SK-N-SH treated with all-trans-retinoic acid at 6 μM for 48 hours (cell line): ENCODE measurements at regions not wholly inside any gene's neighbourhood (a gene's known extent, or its start where the extent isn't known, plus 50 kb on each side); places are given as distances from the start of the nearest gene placed in this dataset.

Experiments
- ATAC-seq: fragments of 200-7000 bp; cut with Tn5 transposase; 3 replicates; pipeline ENCODE4 v1.9.1; 2020; ENCODE audit warnings: mild to moderate bottlenecking, moderate library complexity
- ARNTL ChIP-seq: fragments of 450-650 bp; formaldehyde crosslinking; IDR thresholded peaks from 2 replicates; pipeline ENCODE4 v1.5.0; 2020; ENCODE audit warnings: low read depth, mild to moderate bottlenecking, moderate library complexity, borderline replicate concordance
- BACH2 ChIP-seq: fragments of 250-450 bp; sonication (Bioruptor Pico); IDR thresholded peaks from 2 replicates; pipeline ENCODE4 v1.9.0; 2021; ENCODE audit warnings: mild to moderate bottlenecking, borderline replicate concordance
- CREB5 ChIP-seq: fragments of 250-450 bp; sonication (Bioruptor Pico); IDR thresholded peaks from 2 replicates; pipeline ENCODE4 v1.5.1; 2020; ENCODE audit warnings: low read depth, mild to moderate bottlenecking, moderate library complexity
- ESRRG ChIP-seq: fragments of 250-450 bp; sonication (Bioruptor Pico); IDR thresholded peaks from 2 replicates; pipeline ENCODE4 v1.6.1; 2021; ENCODE audit warnings: mild to moderate bottlenecking
- GLIS3 ChIP-seq: fragments of 250-450 bp; sonication (Bioruptor Pico); IDR thresholded peaks from 2 replicates; pipeline ENCODE4 v1.5.0; 2020; ENCODE audit warnings: mild to moderate bottlenecking, moderate library complexity
- ISL1 ChIP-seq: fragments of 250-450 bp; sonication (Bioruptor Pico); IDR thresholded peaks from 2 replicates; pipeline ENCODE4 v2.1.2; 2022; ENCODE audit warnings: mild to moderate bottlenecking, moderate library complexity
- OSR1 ChIP-seq: fragments of 250-450 bp; sonication (Bioruptor Pico); IDR thresholded peaks from 2 replicates; pipeline ENCODE4 v1.8.0; 2022; ENCODE audit warnings: moderate library complexity, mild to moderate bottlenecking, inconsistent platforms
- PATZ1 ChIP-seq: fragments of 250-450 bp; sonication (Bioruptor Pico); IDR thresholded peaks from 2 replicates; pipeline ENCODE4 v1.8.0; 2020; ENCODE audit warnings: mild to moderate bottlenecking, moderate library complexity, borderline replicate concordance
- POU6F1 ChIP-seq: fragments of 250-450 bp; sonication (Bioruptor Pico); IDR thresholded peaks from 2 replicates; pipeline ENCODE4 v1.8.0; 2021; ENCODE audit warnings: low read depth, mild to moderate bottlenecking, moderate library complexity, borderline replicate concordance
- RARB ChIP-seq: fragments of 250-450 bp; sonication (Bioruptor Pico); IDR thresholded peaks from 2 replicates; pipeline ENCODE4 v1.8.0; 2021; ENCODE audit warnings: mild to moderate bottlenecking, moderate library complexity
- SNAI2 ChIP-seq: fragments of 250-450 bp; sonication (Bioruptor Pico); IDR thresholded peaks from 2 replicates; pipeline ENCODE4 v1.5.0; 2020; ENCODE audit warnings: mild to moderate bottlenecking, moderate library complexity
- TCF4 ChIP-seq: fragments of 250-450 bp; sonication (Bioruptor Pico); IDR thresholded peaks from 2 replicates; pipeline ENCODE4 v1.8.0; 2021; ENCODE audit warnings: mild to moderate bottlenecking, moderate library complexity, borderline replicate concordance
- TOX ChIP-seq: fragments of 250-450 bp; sonication (Bioruptor Pico); IDR thresholded peaks from 2 replicates; pipeline ENCODE4 v1.8.0; 2021; ENCODE audit warnings: mild to moderate bottlenecking, moderate library complexity, borderline replicate concordance
- ZC3H10 ChIP-seq: fragments of 250-450 bp; sonication (Bioruptor Pico); IDR thresholded peaks from 2 replicates; pipeline ENCODE4 v1.5.1; 2021; ENCODE audit warnings: mild to moderate bottlenecking, moderate library complexity
- ZFP3 ChIP-seq: fragments of 250-450 bp; sonication (Bioruptor Pico); IDR thresholded peaks from 2 replicates; pipeline ENCODE4 v1.5.0; 2020; ENCODE audit warnings: mild to moderate bottlenecking, moderate library complexity
- ZFP30 ChIP-seq: fragments of 450-650 bp; formaldehyde crosslinking; IDR thresholded peaks from 2 replicates; pipeline ENCODE4 v1.5.0; 2022; ENCODE audit warnings: mild to moderate bottlenecking, moderate library complexity
- ZNF565 ChIP-seq: fragments of 450-650 bp; formaldehyde crosslinking; conservative IDR thresholded peaks from 2 replicates; pipeline ENCODE4 v1.5.0; 2020; ENCODE audit warnings: low read depth, mild to moderate bottlenecking, moderate library complexity
- ZNF70 ChIP-seq: fragments of 450-650 bp; formaldehyde crosslinking; IDR thresholded peaks from 2 replicates; pipeline ENCODE4 v1.5.0; 2020; ENCODE audit warnings: mild to moderate bottlenecking, moderate library complexity
- TF ChIP-seq, protein P1 (sequence below): fragments of 250-450 bp; sonication (Bioruptor Pico); IDR thresholded peaks from 2 replicates; pipeline ENCODE4 v1.5.1; 2021; ENCODE audit warnings: mild to moderate bottlenecking, moderate library complexity
- TF ChIP-seq, protein P2 (sequence below): fragments of 250-450 bp; sonication (Bioruptor Pico); IDR thresholded peaks from 2 replicates; pipeline ENCODE4 v1.5.0; 2020; ENCODE audit warnings: mild to moderate bottlenecking, moderate library complexity

- ATAC-seq: no peak
- TF ChIP-seq OSR1: no peak
- TF ChIP-seq ARNTL (CRISPR knock-in tag): no peak
Observed at GRCh38 chr2:71811726-71812125, 335.9 kb downstream of the CYP26B1 start.

DNA sequence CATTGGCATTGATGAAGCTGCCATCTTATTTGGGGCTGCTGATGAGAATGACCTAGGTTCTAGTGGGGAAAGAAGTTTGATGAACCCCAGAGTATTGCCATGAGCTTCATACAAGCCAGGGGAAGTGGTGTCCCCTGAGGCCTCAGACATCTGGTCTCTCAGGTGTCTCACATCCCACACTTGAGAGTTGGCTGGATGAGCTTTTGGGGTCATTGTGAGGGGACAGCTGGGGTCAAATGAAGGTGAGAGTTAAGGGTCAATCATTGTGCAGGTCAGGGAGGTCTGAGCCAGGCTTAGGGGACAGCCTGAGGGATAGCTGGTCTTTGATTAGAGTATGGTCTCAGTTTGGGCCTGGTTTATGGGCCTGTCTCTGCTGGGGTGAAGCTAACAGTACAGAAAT lies 336.5 kb downstream of the CYP26B1 start:
- ATAC-seq: no peak
- TF ChIP-seq TOX (CRISPR knock-in tag) (no peak), BACH2 (CRISPR knock-in tag) (no peak), ZFP3 (CRISPR knock-in tag) (no peak), ARNTL (CRISPR knock-in tag) (no peak), SNAI2 (no peak), GLIS3 (CRISPR knock-in tag) (no peak), CREB5 (CRISPR knock-in tag) (no peak), ZNF565 (CRISPR knock-in tag) (no peak)

DNA sequence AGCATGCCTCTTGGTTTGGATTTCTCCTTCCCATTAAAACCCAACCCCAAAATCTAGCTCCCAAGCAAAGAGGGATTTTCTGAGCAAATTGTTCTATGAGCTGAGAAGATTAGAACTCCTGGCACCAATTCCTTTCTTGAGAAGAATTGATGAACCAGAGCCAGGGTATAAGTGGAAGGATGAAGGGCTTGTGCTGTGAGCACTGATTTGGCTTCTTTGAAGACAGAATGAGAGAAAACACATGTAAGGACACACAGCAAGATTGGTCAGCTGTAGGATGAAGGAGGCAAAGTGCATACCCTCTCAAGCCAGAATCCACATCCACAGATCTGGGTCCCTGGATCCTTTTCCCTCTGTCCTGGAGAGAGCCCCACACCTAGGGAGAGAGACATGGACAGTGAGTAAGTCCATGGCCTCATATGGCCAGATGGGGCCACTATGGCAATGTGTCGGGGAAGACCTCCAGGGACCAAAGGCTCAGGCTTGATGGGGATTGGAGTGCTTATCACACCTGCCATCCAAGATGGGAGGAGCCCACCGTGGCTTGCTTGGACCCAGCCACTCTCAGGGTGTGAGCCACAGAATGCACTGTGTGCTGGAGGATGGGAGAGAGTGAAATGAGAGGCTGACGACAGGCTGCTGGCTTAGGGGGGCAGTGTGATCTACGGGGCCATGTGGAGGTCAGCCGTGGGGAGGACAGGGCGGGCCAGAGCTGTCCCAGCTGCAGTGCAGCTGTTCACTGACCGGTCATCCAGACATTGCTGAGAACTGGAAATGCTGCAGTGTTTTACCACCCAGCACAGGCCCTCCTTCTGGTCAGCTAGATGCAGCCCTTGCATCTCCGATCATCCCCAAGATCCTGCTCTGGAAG lies 339.8 kb downstream of the CYP26B1 start:
- no peak for TF ChIP-seq GLIS3 (CRISPR knock-in tag)
- no peak for TF ChIP-seq TCF4 (CRISPR knock-in tag)
- TF ChIP-seq TOX (CRISPR knock-in tag): no peak
- TF ChIP-seq, protein P1, sequence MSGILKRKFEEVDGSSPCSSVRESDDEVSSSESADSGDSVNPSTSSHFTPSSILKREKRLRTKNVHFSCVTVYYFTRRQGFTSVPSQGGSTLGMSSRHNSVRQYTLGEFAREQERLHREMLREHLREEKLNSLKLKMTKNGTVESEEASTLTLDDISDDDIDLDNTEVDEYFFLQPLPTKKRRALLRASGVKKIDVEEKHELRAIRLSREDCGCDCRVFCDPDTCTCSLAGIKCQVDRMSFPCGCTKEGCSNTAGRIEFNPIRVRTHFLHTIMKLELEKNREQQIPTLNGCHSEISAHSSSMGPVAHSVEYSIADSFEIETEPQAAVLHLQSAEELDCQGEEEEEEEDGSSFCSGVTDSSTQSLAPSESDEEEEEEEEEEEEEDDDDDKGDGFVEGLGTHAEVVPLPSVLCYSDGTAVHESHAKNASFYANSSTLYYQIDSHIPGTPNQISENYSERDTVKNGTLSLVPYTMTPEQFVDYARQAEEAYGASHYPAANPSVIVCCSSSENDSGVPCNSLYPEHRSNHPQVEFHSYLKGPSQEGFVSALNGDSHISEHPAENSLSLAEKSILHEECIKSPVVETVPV (CRISPR knock-in tag): no peak
- TF ChIP-seq, protein P2, sequence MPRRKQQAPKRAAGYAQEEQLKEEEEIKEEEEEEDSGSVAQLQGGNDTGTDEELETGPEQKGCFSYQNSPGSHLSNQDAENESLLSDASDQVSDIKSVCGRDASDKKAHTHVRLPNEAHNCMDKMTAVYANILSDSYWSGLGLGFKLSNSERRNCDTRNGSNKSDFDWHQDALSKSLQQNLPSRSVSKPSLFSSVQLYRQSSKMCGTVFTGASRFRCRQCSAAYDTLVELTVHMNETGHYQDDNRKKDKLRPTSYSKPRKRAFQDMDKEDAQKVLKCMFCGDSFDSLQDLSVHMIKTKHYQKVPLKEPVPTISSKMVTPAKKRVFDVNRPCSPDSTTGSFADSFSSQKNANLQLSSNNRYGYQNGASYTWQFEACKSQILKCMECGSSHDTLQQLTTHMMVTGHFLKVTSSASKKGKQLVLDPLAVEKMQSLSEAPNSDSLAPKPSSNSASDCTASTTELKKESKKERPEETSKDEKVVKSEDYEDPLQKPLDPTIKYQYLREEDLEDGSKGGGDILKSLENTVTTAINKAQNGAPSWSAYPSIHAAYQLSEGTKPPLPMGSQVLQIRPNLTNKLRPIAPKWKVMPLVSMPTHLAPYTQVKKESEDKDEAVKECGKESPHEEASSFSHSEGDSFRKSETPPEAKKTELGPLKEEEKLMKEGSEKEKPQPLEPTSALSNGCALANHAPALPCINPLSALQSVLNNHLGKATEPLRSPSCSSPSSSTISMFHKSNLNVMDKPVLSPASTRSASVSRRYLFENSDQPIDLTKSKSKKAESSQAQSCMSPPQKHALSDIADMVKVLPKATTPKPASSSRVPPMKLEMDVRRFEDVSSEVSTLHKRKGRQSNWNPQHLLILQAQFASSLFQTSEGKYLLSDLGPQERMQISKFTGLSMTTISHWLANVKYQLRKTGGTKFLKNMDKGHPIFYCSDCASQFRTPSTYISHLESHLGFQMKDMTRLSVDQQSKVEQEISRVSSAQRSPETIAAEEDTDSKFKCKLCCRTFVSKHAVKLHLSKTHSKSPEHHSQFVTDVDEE (CRISPR knock-in tag): no peak
- no peak for TF ChIP-seq ZNF70 (CRISPR knock-in tag)
- TF ChIP-seq ZNF565 (CRISPR knock-in tag): no peak
- no peak for TF ChIP-seq ESRRG (CRISPR knock-in tag)
- TF ChIP-seq ZFP30 (CRISPR knock-in tag): no peak
- no peak for TF ChIP-seq ARNTL (CRISPR knock-in tag)
- ATAC-seq: no peak

- no peak for ATAC-seq
- no peak for TF ChIP-seq PATZ1
- TF ChIP-seq SNAI2: no peak
- no peak for TF ChIP-seq ZC3H10
- TF ChIP-seq, protein P2 (CRISPR knock-in tag): no peak
- TF ChIP-seq ARNTL (CRISPR knock-in tag): no peak
- TF ChIP-seq BACH2 (CRISPR knock-in tag): no peak
- TF ChIP-seq, protein P1 (CRISPR knock-in tag): no peak
- no peak for TF ChIP-seq RARB (CRISPR knock-in tag)
- no peak for TF ChIP-seq OSR1
- no peak for TF ChIP-seq TOX (CRISPR knock-in tag)
- no peak for TF ChIP-seq ISL1 (CRISPR knock-in tag)
- no peak for TF ChIP-seq ZNF70 (CRISPR knock-in tag)
- TF ChIP-seq POU6F1: no peak
Observed at GRCh38 chr2:71806432-71806831, 341.2 kb downstream of the CYP26B1 start.
